ENCODE measurements at regions not wholly inside any gene's neighbourhood (a gene's known extent, or its start where the extent isn't known, plus 50 kb on each side); places are given as distances from the start of the nearest gene placed in this dataset.

- DNase-seq (no peak), ATAC-seq (replicated peaks in 1 of 4) (no peak)
- Mint-ChIP-seq H3K27me3 (peaks cover 8 to 10% of the 10 kb centered on the region in 2 donors), H3K9me3 (no peaks in the 10 kb centered on the region), H3K4me1 (no peaks in the 10 kb centered on the region), H3K4me3 (no peak overlapping the region), H3K27ac (no peak overlapping the region), H3K36me3 (no peaks in the 10 kb centered on the region)
- Histone ChIP-seq H3K36me3 (ENCODE audit: control insufficient read depth in 2 of 2, extremely low read depth in 1 of 2, insufficient read depth in 1 of 2, low read length in 1 of 2) (no peaks in the 10 kb centered on the region), H3K27ac (ENCODE audit: low read length) (no peak overlapping the region), H3K27me3 (replicated peaks in 1 of 2; ENCODE audit: control insufficient read depth in 2 of 2, extremely low read depth in 1 of 2, insufficient read depth in 2 of 2, low read length in 1 of 2) (peaks cover 0 to 5% of the 10 kb centered on the region in 2 experiments), H3K4me3 (ENCODE audit: control insufficient read depth in 1 of 2, extremely low read depth in 1 of 2, low read length in 1 of 2) (no peak overlapping the region), H3K4me1 (ENCODE audit: control insufficient read depth in 1 of 2, extremely low read depth in 1 of 2, insufficient read depth in 2 of 2, low read length in 2 of 2) (no peaks in the 10 kb centered on the region), H3K9me3 (no peaks in the 10 kb centered on the region)
- no CpG with 5 or more reads among the region's 1 CpG for WGBS (ENCODE audit: insufficient coverage)
- ChIA-PET CTCF (no interaction called here), POLR2A (no interaction called here)
Measured at GRCh38 chr3:106640353-106640752, 736.9 kb upstream of the CCDC54 start.

- H3K27me3 Mint-ChIP-seq = peaks cover 8 to 10% of the 10 kb centered on the region in 2 donors
- no peaks in the 10 kb centered on the region for H3K4me1 Mint-ChIP-seq
- H3K36me3 Mint-ChIP-seq = no peaks in the 10 kb centered on the region
- ChIA-PET CTCF (no interaction called here), POLR2A (interaction anchor here in 1 of 2 donors (0.6 kb wide), 1 partner anchor 1356 kb away, joined by 4 read pairs; no protein-coding TSS in a partner anchor)
- Histone ChIP-seq H3K27me3 (replicated peaks in 1 of 2; ENCODE audit: control insufficient read depth in 2 of 2, extremely low read depth in 1 of 2, insufficient read depth in 2 of 2, low read length in 1 of 2) (peaks cover 0 to 5% of the 10 kb centered on the region in 2 experiments), H3K4me1 (ENCODE audit: control insufficient read depth in 1 of 2, extremely low read depth in 1 of 2, insufficient read depth in 2 of 2, low read length in 2 of 2) (no peaks in the 10 kb centered on the region), H3K9me3 (no peaks in the 10 kb centered on the region), H3K4me3 (ENCODE audit: control insufficient read depth in 1 of 2, extremely low read depth in 1 of 2, low read length in 1 of 2) (no peak overlapping the region), H3K27ac (ENCODE audit: low read length) (no peak overlapping the region), H3K36me3 (ENCODE audit: control insufficient read depth in 2 of 2, extremely low read depth in 1 of 2, insufficient read depth in 1 of 2, low read length in 1 of 2) (no peaks in the 10 kb centered on the region)
- no peak for DNase-seq
- no peaks in the 10 kb centered on the region for H3K9me3 Mint-ChIP-seq
- ATAC-seq (replicated peaks in 1 of 4) = no peak
- H3K4me3 Mint-ChIP-seq = no peak overlapping the region
- H3K27ac Mint-ChIP-seq = no peak overlapping the region
Measured at GRCh38 chr3:106642161-106642560, 735.1 kb upstream of the CCDC54 start.

- Mint-ChIP-seq H3K27ac (no peak overlapping the region), H3K4me3 (no peak overlapping the region), H3K27me3 (peaks cover 8 to 15% of the 10 kb centered on the region in 2 donors), H3K4me1 (no peaks in the 10 kb centered on the region), H3K36me3 (no peaks in the 10 kb centered on the region), H3K9me3 (no peaks in the 10 kb centered on the region)
- 96% methylated on average over 33 of the region's 33 CpGs for WGBS (ENCODE audit: insufficient coverage)
- CTCF ChIA-PET = no interaction called here
- H3K27me3 ChIP-seq (replicated peaks in 1 of 2; ENCODE audit: control insufficient read depth in 2 of 2, extremely low read depth in 1 of 2, insufficient read depth in 2 of 2, low read length in 1 of 2) = peaks cover 0 to 5% of the 10 kb centered on the region in 2 experiments
- no peak overlapping the region for H3K27ac ChIP-seq (ENCODE audit: low read length)
- DNase-seq (no peak), ATAC-seq (replicated peaks in 1 of 4) (no peak)
- no peak overlapping the region for H3K4me3 ChIP-seq (ENCODE audit: control insufficient read depth in 1 of 2, extremely low read depth in 1 of 2, low read length in 1 of 2)
- no peaks in the 10 kb centered on the region for H3K36me3 ChIP-seq (ENCODE audit: control insufficient read depth in 2 of 2, extremely low read depth in 1 of 2, insufficient read depth in 1 of 2, low read length in 1 of 2)
- H3K9me3 ChIP-seq = no peaks in the 10 kb centered on the region
- POLR2A ChIA-PET = no interaction called here
- H3K4me1 ChIP-seq (ENCODE audit: control insufficient read depth in 1 of 2, extremely low read depth in 1 of 2, insufficient read depth in 2 of 2, low read length in 2 of 2) = no peaks in the 10 kb centered on the region
Measured at GRCh38 chr3:106643684-106644161, 733.5 kb upstream of the CCDC54 start.

GRCh38 chr3:106673926-106674569 is 703.2 kb upstream of the CCDC54 start:
- no peak overlapping the region for H3K4me3 ChIP-seq (ENCODE audit: control insufficient read depth in 1 of 2, extremely low read depth in 1 of 2, low read length in 1 of 2)
- Mint-ChIP-seq H3K27me3 (peaks cover 0 to 2% of the 10 kb centered on the region in 2 donors), H3K4me3 (no peak overlapping the region), H3K27ac (no peak overlapping the region), H3K36me3 (no peaks in the 10 kb centered on the region), H3K4me1 (no peaks in the 10 kb centered on the region), H3K9me3 (no peaks in the 10 kb centered on the region)
- no peaks in the 10 kb centered on the region for H3K4me1 ChIP-seq (ENCODE audit: control insufficient read depth in 1 of 2, extremely low read depth in 1 of 2, insufficient read depth in 2 of 2, low read length in 2 of 2)
- no peak overlapping the region for H3K27ac ChIP-seq (ENCODE audit: low read length)
- no CpG with 5 or more reads among the region's 2 CpGs for WGBS (ENCODE audit: insufficient coverage)
- CTCF ChIA-PET = no interaction called here
- ATAC-seq (replicated peaks in 1 of 4) = no peak
- no peaks in the 10 kb centered on the region for H3K9me3 ChIP-seq
- POLR2A ChIA-PET = no interaction called here
- H3K27me3 ChIP-seq (replicated peaks in 1 of 2; ENCODE audit: control insufficient read depth in 2 of 2, extremely low read depth in 1 of 2, insufficient read depth in 2 of 2, low read length in 1 of 2) = no peaks in the 10 kb centered on the region
- no peak for DNase-seq
- H3K36me3 ChIP-seq (ENCODE audit: control insufficient read depth in 2 of 2, extremely low read depth in 1 of 2, insufficient read depth in 1 of 2, low read length in 1 of 2) = no peaks in the 10 kb centered on the region

GRCh38 chr3:106675451-106675850 is 701.8 kb upstream of the CCDC54 start:
- Mint-ChIP-seq H3K27me3 (peaks cover 0 to 6% of the 10 kb centered on the region in 2 donors), H3K36me3 (no peaks in the 10 kb centered on the region), H3K4me1 (no peaks in the 10 kb centered on the region), H3K9me3 (no peaks in the 10 kb centered on the region), H3K4me3 (no peak overlapping the region), H3K27ac (no peak overlapping the region)
- H3K27me3 ChIP-seq (replicated peaks in 1 of 2; ENCODE audit: control insufficient read depth in 2 of 2, extremely low read depth in 1 of 2, insufficient read depth in 2 of 2, low read length in 1 of 2) = peaks cover 0 to 3% of the 10 kb centered on the region in 2 experiments
- ATAC-seq (replicated peaks in 1 of 4) (no peak), DNase-seq (no peak)
- no peaks in the 10 kb centered on the region for H3K9me3 ChIP-seq
- no peak overlapping the region for H3K4me3 ChIP-seq (ENCODE audit: control insufficient read depth in 1 of 2, extremely low read depth in 1 of 2, low read length in 1 of 2)
- H3K4me1 ChIP-seq (ENCODE audit: control insufficient read depth in 1 of 2, extremely low read depth in 1 of 2, insufficient read depth in 2 of 2, low read length in 2 of 2) = no peaks in the 10 kb centered on the region
- no peaks in the 10 kb centered on the region for H3K36me3 ChIP-seq (ENCODE audit: control insufficient read depth in 2 of 2, extremely low read depth in 1 of 2, insufficient read depth in 1 of 2, low read length in 1 of 2)
- ChIA-PET POLR2A (no interaction called here), CTCF (interaction anchor here in 1 of 2 donors (0.5 kb wide), 1 partner anchor 1502 kb away, joined by 4 read pairs; no protein-coding TSS in a partner anchor)
- H3K27ac ChIP-seq (ENCODE audit: low read length) = no peak overlapping the region
- 71% methylated on average over 1 of the region's 2 CpGs for WGBS (ENCODE audit: insufficient coverage)

- ChIA-PET CTCF (no interaction called here), POLR2A (no interaction called here)
- Mint-ChIP-seq H3K36me3 (no peaks in the 10 kb centered on the region), H3K9me3 (no peaks in the 10 kb centered on the region), H3K27ac (no peak overlapping the region), H3K4me3 (no peak overlapping the region), H3K4me1 (no peaks in the 10 kb centered on the region), H3K27me3 (peaks cover 0 to 6% of the 10 kb centered on the region in 2 donors)
- Histone ChIP-seq H3K27ac (ENCODE audit: low read length) (no peak overlapping the region), H3K27me3 (replicated peaks in 1 of 2; ENCODE audit: control insufficient read depth in 2 of 2, extremely low read depth in 1 of 2, insufficient read depth in 2 of 2, low read length in 1 of 2) (peaks cover 0 to 3% of the 10 kb centered on the region in 2 experiments), H3K4me3 (ENCODE audit: control insufficient read depth in 1 of 2, extremely low read depth in 1 of 2, low read length in 1 of 2) (no peak overlapping the region), H3K36me3 (ENCODE audit: control insufficient read depth in 2 of 2, extremely low read depth in 1 of 2, insufficient read depth in 1 of 2, low read length in 1 of 2) (no peaks in the 10 kb centered on the region), H3K4me1 (ENCODE audit: control insufficient read depth in 1 of 2, extremely low read depth in 1 of 2, insufficient read depth in 2 of 2, low read length in 2 of 2) (no peaks in the 10 kb centered on the region), H3K9me3 (no peaks in the 10 kb centered on the region)
- no peak for DNase-seq
- 83% methylated on average over 1 of the region's 12 CpGs for WGBS (ENCODE audit: insufficient coverage)
- ATAC-seq (replicated peaks in 1 of 4) = no peak
Measured at GRCh38 chr3:106678657-106679390, 698.4 kb upstream of the CCDC54 start.
